Posterior vena cava (tissue), 2 donors: ENCODE measurements at regions not wholly inside any gene's neighbourhood (a gene's known extent, or its start where the extent isn't known, plus 50 kb on each side); places are given as distances from the start of the nearest gene placed in this dataset.

Experiments used
- DNase-seq: peaks from one replicate; pipeline ENCODE4 v3.0.0-alpha.2; 2020; ENCODE audit warnings: low spot score
- intact Hi-C, 2 donors: fragments of 100-400 bp; cut with DNase I; formaldehyde crosslinking; loops; one replicate each; pipeline versions ENCODE4 v1.14.1 to v1.14.2; 2022 to 2023
- donor health status: DM: yes; HTN: yes; CAD: no.
- donor health status: DM: yes; HTN: yes; CAD: no.

- DNase-seq, result no peak
- intact Hi-C loops, result no loop called here
Observed at GRCh38 chr2:13030606-13031005, 313.9 kb downstream of the TRIB2 start.

GRCh38 chr2:13034861-13035260 lies 318.1 kb downstream of the TRIB2 start:
- DNase-seq, result no peak

GRCh38 chr2:13035866-13036265 lies 319.1 kb downstream of the TRIB2 start:
- intact Hi-C loops, result no loop called here
- DNase-seq, result no peak

More at GRCh38 chr2:13034861-13035260, 318.1 kb downstream of the TRIB2 start:
- intact Hi-C loops, result no loop called here

GRCh38 chr2:13040043-13040442 lies 323.3 kb downstream of the TRIB2 start:
- intact Hi-C loops, result no loop called here
- DNase-seq, result peak; percentile 78

- DNase-seq, result no peak
- intact Hi-C loops, result no loop called here
Observed at GRCh38 chr2:13046557-13047165, 329.9 kb downstream of the TRIB2 start.

- intact Hi-C loops, result no loop called here
- no peak for DNase-seq
Observed at GRCh38 chr2:13050764-13051163, 334.0 kb downstream of the TRIB2 start.

- no peak for DNase-seq
- intact Hi-C loops, result no loop called here
Observed at GRCh38 chr2:13052547-13052946, 335.8 kb downstream of the TRIB2 start.

- intact Hi-C loops, result no loop called here
- DNase-seq, result no peak
Observed at GRCh38 chr2:13056259-13056843, 339.6 kb downstream of the TRIB2 start.

- intact Hi-C loops, result no loop called here
- DNase-seq, result no peak
Observed at GRCh38 chr2:13057671-13058070, 340.9 kb downstream of the TRIB2 start.

GRCh38 chr2:13066676-13067075 lies 349.9 kb downstream of the TRIB2 start:
- DNase-seq, result no peak
- intact Hi-C loops, result no loop called here

GRCh38 chr2:13067508-13067907 lies 350.8 kb downstream of the TRIB2 start:
- no peak for DNase-seq
- intact Hi-C loops, result no loop called here

- intact Hi-C loops, result no loop called here
- DNase-seq, result no peak
Observed at GRCh38 chr2:13089971-13090370, 373.2 kb downstream of the TRIB2 start.

GRCh38 chr2:13091455-13091854 lies 374.7 kb downstream of the TRIB2 start:
- no peak for DNase-seq
- intact Hi-C loops, result no loop called here

GRCh38 chr2:13091861-13092378 lies 375.2 kb downstream of the TRIB2 start:
- intact Hi-C loops, result no loop called here
- DNase-seq, result no peak

GRCh38 chr2:13093416-13093991 lies 376.8 kb downstream of the TRIB2 start:
- intact Hi-C loops, result no loop called here
- DNase-seq, result no peak

- intact Hi-C loops, result no loop called here
- no peak for DNase-seq
Observed at GRCh38 chr2:13102397-13103063, 385.8 kb downstream of the TRIB2 start.

GRCh38 chr2:13103151-13103550 lies 386.4 kb downstream of the TRIB2 start:
- intact Hi-C loops, result no loop called here
- no peak for DNase-seq

GRCh38 chr2:13103778-13104493 lies 387.2 kb downstream of the TRIB2 start:
- DNase-seq, result no peak
- intact Hi-C loops, result no loop called here

- DNase-seq, result no peak
- intact Hi-C loops, result no loop called here
Observed at GRCh38 chr2:13104723-13105122, 388.0 kb downstream of the TRIB2 start.

- intact Hi-C loops, result no loop called here
- no peak for DNase-seq
Observed at GRCh38 chr2:13106302-13106701, 389.6 kb downstream of the TRIB2 start.
